ENCODE measurements at regions not wholly inside any gene's neighbourhood (a gene's known extent, or its start where the extent isn't known, plus 50 kb on each side); places are given as distances from the start of the nearest gene placed in this dataset.
A peak's percentile ranks its signal among the peaks of the same experiment; 100 is the strongest.

GRCh38 chr4:98728433-98728832 is 70.0 kb upstream of the TSPAN5 start:
- TF ChIP-seq CTCF (conservative IDR thresholded peaks at IDR 0.05; ENCODE audit: low read length): no peak
- DNase-seq (ENCODE audit: low read depth): peak; percentile 30
- H3K4me3 ChIP-seq (ENCODE audit: low read length): no peak overlapping the region

GRCh38 chr4:98722000-98722399 is 63.6 kb upstream of the TSPAN5 start:
- no peak for DNase-seq (ENCODE audit: low read depth)
- no peak overlapping the region for H3K4me3 ChIP-seq (ENCODE audit: low read length)
- TF ChIP-seq CTCF (conservative IDR thresholded peaks at IDR 0.05; ENCODE audit: low read length): no peak

DNA sequence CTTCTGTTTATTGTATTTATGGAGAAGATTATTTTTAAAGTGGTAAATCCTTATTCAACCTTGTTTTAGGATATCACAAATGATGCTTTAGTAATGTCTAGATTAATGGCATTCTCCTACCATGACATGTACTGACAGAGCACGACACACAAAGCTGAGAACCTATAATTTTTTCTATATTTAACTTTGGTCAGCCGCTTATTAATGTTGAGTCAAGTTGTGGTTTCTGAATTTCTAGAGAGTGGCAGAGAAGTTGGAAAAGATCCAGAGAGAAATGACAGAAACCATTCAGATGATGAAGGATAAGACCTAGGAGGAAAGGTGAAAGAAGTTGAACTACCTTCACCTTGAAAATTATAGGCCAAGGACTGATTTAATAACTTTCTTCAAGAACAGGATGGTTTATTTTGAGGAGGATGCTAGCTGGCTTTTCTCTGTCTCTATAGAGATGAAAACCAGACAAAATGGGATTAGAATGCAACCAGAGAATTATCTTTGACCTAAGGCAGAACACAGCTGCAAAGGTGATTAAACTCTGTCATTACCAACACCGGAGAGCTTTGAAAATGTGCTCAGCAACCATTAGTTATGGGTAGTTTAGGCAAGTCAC is 62.6 kb upstream of the TSPAN5 start:
- H3K4me3 ChIP-seq (ENCODE audit: low read length): no peak overlapping the region
- DNase-seq (ENCODE audit: low read depth): peak; percentile 28
- TF ChIP-seq CTCF (conservative IDR thresholded peaks at IDR 0.05; ENCODE audit: low read length): no peak

DNA sequence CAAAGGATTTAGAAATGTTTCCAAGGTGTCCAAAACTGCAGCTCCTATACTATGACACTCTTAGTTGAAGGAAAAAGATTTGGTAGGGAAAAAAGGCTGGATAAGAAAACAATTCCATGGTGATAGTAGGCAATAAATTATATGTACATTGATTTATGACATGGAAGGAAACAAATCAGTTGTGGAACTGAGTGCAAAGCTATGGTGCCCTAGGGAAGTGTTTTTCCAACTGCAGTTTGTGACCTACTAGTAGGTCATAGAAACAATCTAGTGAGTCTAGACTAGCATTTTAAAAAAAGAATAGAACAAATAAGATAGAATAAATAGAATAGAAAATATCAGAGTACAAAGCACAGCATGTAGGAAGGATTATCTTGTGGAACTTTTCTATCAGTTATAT is 58.4 kb upstream of the TSPAN5 start:
- TF ChIP-seq CTCF (conservative IDR thresholded peaks at IDR 0.05; ENCODE audit: low read length): no peak
- DNase-seq (ENCODE audit: low read depth): no peak
- no peak overlapping the region for H3K4me3 ChIP-seq (ENCODE audit: low read length)

GRCh38 chr4:98712607-98713006 is 54.2 kb upstream of the TSPAN5 start:
- no peak for TF ChIP-seq CTCF (conservative IDR thresholded peaks at IDR 0.05; ENCODE audit: low read length)
- no peak overlapping the region for H3K4me3 ChIP-seq (ENCODE audit: low read length)
- DNase-seq (ENCODE audit: low read depth): no peak

DNA sequence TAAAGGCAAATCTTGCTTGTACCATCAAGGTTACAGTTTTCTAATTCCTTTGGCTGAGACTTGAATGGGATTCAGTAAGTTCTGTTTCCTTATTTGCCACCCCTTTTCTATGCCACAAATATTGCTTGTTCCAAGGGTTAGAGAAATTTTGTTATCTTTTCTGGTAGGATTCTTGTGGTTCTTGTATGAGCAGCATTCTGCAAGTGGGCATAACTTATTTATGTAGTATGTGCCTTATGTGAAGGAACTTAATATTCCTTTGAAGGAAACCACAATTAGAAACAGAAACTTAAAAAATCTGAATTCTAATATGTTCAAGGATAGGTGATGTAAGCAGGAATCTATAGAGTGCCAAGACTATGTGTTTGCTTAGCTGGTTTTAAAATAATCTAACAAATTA is 53.1 kb upstream of the TSPAN5 start:
- peak; percentile 44 for DNase-seq (ENCODE audit: low read depth)
- H3K4me3 ChIP-seq (ENCODE audit: low read length): no peak overlapping the region
- TF ChIP-seq CTCF (conservative IDR thresholded peaks at IDR 0.05; ENCODE audit: low read length): no peak

GRCh38 chr4:98710831-98711230 is 52.4 kb upstream of the TSPAN5 start:
- TF ChIP-seq CTCF (conservative IDR thresholded peaks at IDR 0.05; ENCODE audit: low read length): no peak
- no peak overlapping the region for H3K4me3 ChIP-seq (ENCODE audit: low read length)
- DNase-seq (ENCODE audit: low read depth): peak; percentile 65

Data from AG10803 (cell line).